DMS 273 treated with DMSO at 0.1 percent for 48 hours (cell line): ENCODE measurements at regions not wholly inside any gene's neighbourhood (a gene's known extent, or its start where the extent isn't known, plus 50 kb on each side); places are given as distances from the start of the nearest gene placed in this dataset.
A peak's percentile ranks its signal among the peaks of the same experiment; 100 is the strongest.
"Not testable (repeated sequence)": the region's sequence is repeated elsewhere in the genome, so short reads cannot be mapped to it uniquely, and the experiment has no call there.

ENCODE experiments used
- DNase-seq: peaks from one replicate; lab custom pipeline; 2025; lab: John Stamatoyannopoulos, UW

DNA sequence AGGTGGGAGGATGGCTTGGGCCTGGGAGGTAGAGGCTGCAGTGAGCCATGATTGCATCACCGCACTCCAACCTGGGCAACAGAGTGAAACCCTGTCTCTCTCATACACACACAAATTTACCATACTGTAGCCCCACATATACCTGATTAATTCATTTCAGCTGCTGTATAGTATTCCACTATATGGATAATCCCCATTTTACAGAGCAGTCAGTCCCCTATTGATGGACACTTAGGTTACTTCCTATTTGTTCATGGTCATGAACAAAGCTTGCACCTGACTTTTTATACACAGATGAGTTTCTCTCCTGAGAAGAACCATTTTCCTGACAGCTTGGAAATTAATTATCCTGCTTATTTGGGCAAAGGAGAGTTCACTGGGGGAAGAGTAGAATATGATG is 59.2 kb downstream of the EMX2 start:
- DNase-seq, result no peak

GRCh38 chr10:117603081-117603480 is 60.5 kb downstream of the EMX2 start:
- no peak for DNase-seq

DNA sequence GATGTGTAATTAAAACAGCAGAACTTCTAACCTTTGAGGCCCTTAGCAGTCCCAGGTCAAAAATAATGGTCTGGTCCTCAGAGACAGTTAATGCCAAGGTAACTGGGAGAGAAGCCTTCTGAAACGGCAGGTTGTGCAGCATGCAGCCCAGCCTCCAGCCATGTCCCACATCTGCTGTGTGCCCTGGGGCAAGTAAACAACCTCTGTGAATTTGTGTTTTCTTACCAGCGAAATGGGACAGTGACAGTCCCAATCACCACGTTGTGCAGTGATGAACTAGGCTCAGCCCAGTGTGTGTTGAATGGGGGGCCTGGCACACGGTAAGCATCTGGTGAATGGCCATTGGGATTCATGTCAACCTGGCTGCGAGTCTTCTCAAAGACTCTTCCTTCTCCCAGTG is 61.2 kb downstream of the EMX2 start:
- DNase-seq, result no peak

GRCh38 chr10:117609095-117609795 is 66.7 kb downstream of the EMX2 start:
- no peak for DNase-seq

DNA sequence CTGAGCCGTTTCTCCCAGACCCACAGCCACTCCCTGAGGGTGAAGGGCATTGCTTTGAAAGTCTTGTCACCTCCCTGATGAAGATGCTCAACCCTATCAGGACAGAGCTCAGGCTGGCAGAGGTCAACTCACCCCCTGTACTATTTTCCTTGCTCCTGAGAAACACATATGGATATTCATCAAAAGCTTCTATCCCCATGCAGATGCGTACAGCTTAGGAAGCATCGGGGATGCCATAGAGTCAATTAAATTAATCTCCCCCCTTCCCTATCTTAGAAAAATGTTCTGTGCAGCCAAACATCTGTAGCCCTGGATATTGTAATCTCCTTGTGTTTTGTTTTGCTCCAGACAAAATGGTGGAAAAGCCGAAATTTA is 67.2 kb downstream of the EMX2 start:
- no peak for DNase-seq

- DNase-seq, result no peak
Measured at GRCh38 chr10:117610321-117610720, 67.8 kb downstream of the EMX2 start.

- DNase-seq, result no peak
Measured at GRCh38 chr10:117612113-117612512, 69.6 kb downstream of the EMX2 start.

- no peak for DNase-seq
Measured at GRCh38 chr10:117615649-117616048, 73.1 kb downstream of the EMX2 start.

DNA sequence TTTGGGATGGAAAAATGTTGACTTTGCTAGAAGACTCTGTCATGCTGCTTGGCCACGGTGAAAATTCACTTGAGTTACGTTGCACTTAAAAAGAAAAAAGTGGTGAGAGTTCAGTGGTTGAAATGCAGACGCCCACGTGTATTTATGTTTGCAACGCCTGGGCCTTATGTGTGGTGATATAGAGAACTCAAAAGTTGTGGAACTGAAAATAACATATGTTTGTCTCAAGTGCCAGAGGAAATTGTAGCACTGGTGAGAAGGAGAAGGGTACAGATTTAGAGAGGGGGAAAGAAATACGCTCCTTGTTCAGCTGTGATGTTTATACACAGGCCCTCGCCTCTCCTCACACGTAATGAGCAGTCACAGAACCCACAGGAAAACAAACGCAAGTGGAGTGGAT is 73.6 kb downstream of the EMX2 start:
- DNase-seq, result no peak

DNA sequence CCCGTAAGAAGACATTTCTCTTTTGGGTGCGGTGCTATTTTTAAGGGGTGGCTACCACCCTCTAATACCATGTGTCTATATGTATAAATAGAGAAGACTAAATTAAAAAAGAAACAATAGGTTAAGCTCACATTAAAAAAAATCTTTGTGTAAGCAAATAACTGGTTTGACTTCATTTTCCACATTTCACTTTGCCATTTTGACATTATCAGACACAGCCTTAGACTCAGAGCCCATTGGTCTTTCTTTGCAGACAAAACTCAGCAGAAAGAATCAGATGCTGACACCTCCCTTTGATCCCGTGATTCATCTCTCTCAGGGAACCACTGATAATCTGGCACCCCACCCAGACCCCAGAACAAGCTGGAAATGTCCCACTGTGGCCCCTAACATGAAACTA is 74.5 kb downstream of the EMX2 start:
- no peak for DNase-seq

DNA sequence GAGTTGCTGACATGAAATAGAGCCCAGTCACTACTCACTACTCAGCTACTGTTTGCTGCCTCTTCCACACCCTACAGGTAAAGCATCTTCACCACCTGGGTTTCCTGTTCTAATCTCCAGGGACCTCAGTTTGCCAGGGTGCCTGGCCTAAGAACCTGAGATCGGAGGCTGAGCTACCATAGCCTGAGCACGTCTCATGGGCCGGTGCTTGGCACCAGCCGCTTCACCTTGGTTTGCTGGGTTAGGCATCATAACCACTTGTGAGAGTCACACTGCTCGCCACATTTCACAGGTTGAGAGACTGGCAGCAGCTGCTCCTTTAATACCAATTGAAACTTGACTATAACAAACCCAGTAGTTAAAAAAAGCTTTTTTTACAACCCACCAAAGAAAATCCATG is 75.1 kb downstream of the EMX2 start:
- no peak for DNase-seq

GRCh38 chr10:117619223-117619622 is 76.7 kb downstream of the EMX2 start:
- DNase-seq, result no peak

- no peak for DNase-seq
Measured at GRCh38 chr10:117619707-117620405, 77.3 kb downstream of the EMX2 start.

DNA sequence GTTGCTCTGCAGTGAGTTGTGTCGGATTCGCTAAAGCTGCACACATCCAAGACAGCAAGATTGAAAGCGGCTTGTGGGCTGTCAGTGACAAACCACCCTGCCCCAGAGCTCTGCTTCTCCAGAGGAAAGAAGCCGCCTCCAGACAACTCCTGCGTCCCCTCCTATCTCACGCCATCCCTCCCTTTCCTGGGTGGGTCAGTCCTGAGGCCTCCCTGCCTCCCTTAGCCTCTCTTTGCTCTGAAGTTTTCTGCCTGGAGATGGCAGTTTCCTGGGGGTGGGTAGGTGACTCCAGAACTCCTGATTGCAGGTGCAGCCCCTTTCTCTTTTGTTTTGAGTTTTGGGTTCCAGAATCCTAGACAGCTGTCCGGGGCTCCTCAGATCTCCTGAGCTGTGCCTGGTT is 78.7 kb downstream of the EMX2 start:
- no peak for DNase-seq

- no peak for DNase-seq
Measured at GRCh38 chr10:117621795-117622420, 79.4 kb downstream of the EMX2 start.

GRCh38 chr10:117622471-117623184 is 80.1 kb downstream of the EMX2 start:
- no peak for DNase-seq

DNA sequence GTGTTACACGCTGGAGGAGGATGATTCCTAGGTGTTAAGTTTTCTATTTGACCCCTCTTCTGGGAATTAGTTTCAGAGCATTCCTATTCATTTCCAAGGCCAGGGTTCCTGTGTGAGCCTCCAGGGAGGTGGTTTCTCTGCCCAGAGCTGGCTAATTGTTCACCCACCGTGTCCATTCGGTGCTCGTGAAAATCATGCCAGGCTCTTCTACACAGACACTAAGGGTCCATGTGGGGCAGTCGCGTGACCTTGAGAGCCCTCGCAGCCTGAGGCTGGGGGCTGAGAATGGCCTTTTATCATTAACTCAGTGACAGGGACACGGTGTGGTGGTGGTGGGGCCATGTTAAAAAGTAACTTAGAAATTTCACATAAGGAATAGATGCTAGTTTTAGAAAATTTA is 83.7 kb downstream of the EMX2 start:
- no peak for DNase-seq

DNA sequence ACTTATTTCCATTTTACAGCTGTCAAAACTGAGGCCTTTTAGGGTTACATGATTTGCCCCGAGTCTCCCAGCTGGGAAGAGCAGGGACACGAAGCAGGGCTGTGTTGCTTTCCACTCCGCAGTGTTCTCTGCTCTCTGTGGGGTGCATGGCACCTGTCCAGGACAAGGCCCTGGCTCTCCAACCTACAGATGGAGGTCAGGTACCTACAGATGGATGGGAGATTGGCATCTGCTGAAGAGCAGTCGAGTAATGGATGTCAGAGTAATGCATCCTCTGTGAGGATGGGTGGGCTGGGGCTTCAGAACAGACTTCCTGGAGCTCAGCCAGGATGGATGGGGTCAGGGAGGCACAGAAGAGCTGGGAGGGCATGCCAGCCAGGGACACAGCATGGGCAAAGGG is 85.0 kb downstream of the EMX2 start:
- peak; percentile 79 for DNase-seq

DNA sequence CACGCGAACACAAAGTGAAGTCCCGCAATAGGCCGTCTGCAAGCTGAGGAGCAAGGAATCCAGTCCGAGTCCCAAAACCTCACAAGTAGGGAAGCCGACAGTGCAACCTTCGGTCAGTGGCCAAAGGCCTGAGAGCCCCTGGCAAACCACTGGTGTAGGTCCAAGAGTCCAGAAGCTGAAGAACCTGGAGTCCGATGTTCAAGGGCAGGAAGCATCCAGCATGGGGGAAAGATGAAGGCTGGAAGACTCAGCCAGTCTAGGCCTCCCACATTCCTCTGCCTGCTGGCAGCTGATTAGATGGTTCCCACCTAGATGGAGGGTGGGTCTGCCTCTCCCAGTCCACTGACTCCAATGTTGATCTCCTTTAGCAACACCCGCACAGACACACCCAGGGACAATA is 87.2 kb downstream of the EMX2 start:
- not testable (repeated sequence) for DNase-seq

DNA sequence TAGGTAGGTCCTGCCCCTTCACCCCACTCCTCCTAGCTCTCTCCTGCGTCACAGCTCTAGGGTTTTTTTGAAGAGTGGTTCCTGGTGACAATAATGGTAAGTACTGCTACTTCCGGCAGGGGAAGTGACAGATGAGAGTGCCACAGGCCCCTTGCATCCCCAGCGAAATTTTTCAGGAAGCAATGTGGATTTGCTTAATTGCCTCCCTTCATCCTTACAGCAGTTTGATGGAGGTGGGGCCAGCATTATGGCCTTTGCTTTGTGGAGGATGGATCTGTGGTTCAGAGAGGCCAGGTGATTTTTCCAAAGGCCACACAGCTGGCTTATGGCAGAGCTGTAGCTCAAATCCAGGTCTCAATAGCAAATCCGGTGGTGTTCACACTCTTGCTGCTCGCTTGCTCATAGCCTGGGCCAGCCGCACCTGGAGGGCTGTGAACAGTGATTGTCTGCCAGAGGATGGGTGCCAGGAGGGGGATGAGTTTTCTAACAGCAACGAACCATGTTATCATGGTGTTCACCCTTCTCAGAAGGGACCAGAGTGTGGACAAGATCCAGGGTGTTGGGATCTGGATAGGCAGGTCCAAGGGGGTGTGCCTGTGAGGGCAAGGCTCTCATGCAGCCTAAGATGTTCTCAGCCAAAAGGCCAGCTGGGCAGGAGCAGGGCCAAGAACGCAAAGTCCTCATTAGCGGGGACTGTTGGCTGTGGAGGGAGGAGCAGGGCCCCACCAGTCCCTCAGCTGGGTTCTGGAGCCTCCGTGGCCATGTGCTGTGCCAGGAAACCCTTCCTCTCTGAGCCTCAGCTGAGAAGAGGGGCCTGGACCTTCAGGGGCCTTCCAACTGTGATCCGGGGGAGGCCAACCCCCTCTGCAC is 89.0 kb downstream of the EMX2 start:
- no peak for DNase-seq

GRCh38 chr10:117632406-117632805 is 89.9 kb downstream of the EMX2 start:
- DNase-seq, result no peak

DNA sequence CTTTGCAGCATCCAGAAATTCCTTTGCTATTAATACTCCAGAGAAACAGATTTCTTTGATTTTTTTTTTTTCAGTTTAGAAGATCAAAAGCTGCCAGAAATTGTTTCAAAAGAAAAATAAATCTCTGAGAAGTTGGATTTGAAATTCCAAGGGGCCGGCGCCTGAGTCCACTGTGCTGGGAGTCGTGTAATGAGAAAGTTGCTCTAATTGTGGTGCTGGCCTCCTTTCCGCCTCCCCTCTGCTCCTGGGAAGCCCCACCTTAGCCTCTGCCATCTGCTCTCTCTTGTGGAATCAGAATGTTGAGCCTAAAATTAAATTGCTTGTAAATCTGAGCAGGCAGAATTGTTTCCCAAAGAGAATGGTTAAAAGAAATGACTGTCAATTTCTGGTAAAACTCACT is 93.3 kb downstream of the EMX2 start:
- no peak for DNase-seq
